HEK293 (cell line): ENCODE measurements at regions not wholly inside any gene's neighbourhood (a gene's known extent, or its start where the extent isn't known, plus 50 kb on each side); places are given as distances from the start of the nearest gene placed in this dataset.

Source experiments
- CTCF ChIP-seq: fragments of 450-650 bp; formaldehyde crosslinking; IDR thresholded peaks from 2 replicates; pipeline ENCODE4 v1.5.1; 2016; ENCODE audit warnings: missing biosample characterization, missing genetic modification characterization
- ELK4 ChIP-seq: IDR thresholded peaks from 2 replicates; pipeline ENCODE4 v1.6.1; 2011; ENCODE audit warnings: mild to moderate bottlenecking, low read depth, low read length, borderline replicate concordance
- TCF7L2 ChIP-seq: IDR thresholded peaks from 2 replicates; pipeline ENCODE4 v1.6.1; 2011; ENCODE audit warnings: low read depth, mild to moderate bottlenecking, inconsistent platforms, low read length, moderate library complexity, borderline replicate concordance
- ZBTB26 ChIP-seq: fragments of 450-650 bp; formaldehyde crosslinking; optimal IDR thresholded peaks from 2 replicates; pipeline ENCODE3; 2016; ENCODE audit warnings: missing biosample characterization, mild to moderate bottlenecking, missing genetic modification characterization
- ZBTB44 ChIP-seq: fragments of 450-650 bp; IDR thresholded peaks from 2 replicates; pipeline ENCODE4 v1.5.1; 2018; ENCODE audit warnings: missing biosample characterization, mild to moderate bottlenecking, missing genetic modification characterization
- ZNF23 ChIP-seq: fragments of 450-650 bp; formaldehyde crosslinking; IDR thresholded peaks from 2 replicates; pipeline ENCODE4 v1.5.1; 2016; ENCODE audit warnings: missing biosample characterization, missing genetic modification characterization, borderline replicate concordance
- ZNF513 ChIP-seq: fragments of 450-650 bp; IDR thresholded peaks from 2 replicates; pipeline ENCODE4 v1.5.1; 2018; ENCODE audit warnings: missing biosample characterization, missing genetic modification characterization
- ZNF530 ChIP-seq: fragments of 450-650 bp; formaldehyde crosslinking; IDR thresholded peaks from 2 replicates; pipeline ENCODE4 v1.5.1; 2016; ENCODE audit warnings: low read depth, missing biosample characterization, missing genetic modification characterization
- ZNF544 ChIP-seq: fragments of 450-650 bp; formaldehyde crosslinking; IDR thresholded peaks from 2 replicates; pipeline ENCODE4 v1.5.0; 2017; ENCODE audit warnings: missing biosample characterization, missing genetic modification characterization
- ZNF548 ChIP-seq: fragments of 450-650 bp; formaldehyde crosslinking; IDR thresholded peaks from 2 replicates; pipeline ENCODE4 v1.5.1; 2016; ENCODE audit warnings: missing biosample characterization, missing genetic modification characterization
- ZNF747 ChIP-seq: fragments of 450-650 bp; formaldehyde crosslinking; IDR thresholded peaks from 2 replicates; pipeline ENCODE4 v1.5.1; 2016; ENCODE audit warnings: missing biosample characterization, missing genetic modification characterization
- ZNF777 ChIP-seq: fragments of 450-650 bp; formaldehyde crosslinking; IDR thresholded peaks from 2 replicates; pipeline ENCODE4 v1.5.1; 2017; ENCODE audit warnings: missing biosample characterization, missing genetic modification characterization, borderline replicate concordance
- ZSCAN23 ChIP-seq: fragments of 450-650 bp; formaldehyde crosslinking; IDR thresholded peaks from 2 replicates; pipeline ENCODE4 v1.5.1; 2016; ENCODE audit warnings: missing biosample characterization, missing genetic modification characterization
- ZSCAN30 ChIP-seq: fragments of 450-650 bp; IDR thresholded peaks from 2 replicates; pipeline ENCODE4 v1.5.1; 2018; ENCODE audit warnings: missing biosample characterization, mild to moderate bottlenecking, missing genetic modification characterization, moderate library complexity

GRCh38 chr2:234245945-234246344, 195.4 kb downstream of the SPP2 start:
- TF ChIP-seq ZNF530 (tag by site-specific recombination) (no peak), CTCF (tag by site-specific recombination) (no peak), ZNF777 (tag by site-specific recombination) (no peak), ZNF23 (no peak), ZSCAN30 (tag by site-specific recombination) (no peak), ZSCAN23 (no peak), TCF7L2 (no peak), ZNF747 (tag by site-specific recombination) (no peak), ZBTB44 (tag by site-specific recombination) (no peak), ZNF548 (tag by site-specific recombination) (no peak), ZBTB26 (tag by site-specific recombination) (no peak), ELK4 (no peak), ZNF513 (no peak), ZNF544 (tag by site-specific recombination) (no peak)
